Mucosa of descending colon (tissue), 3 donors: ENCODE measurements at regions not wholly inside any gene's neighbourhood (a gene's known extent, or its start where the extent isn't known, plus 50 kb on each side); places are given as distances from the start of the nearest gene placed in this dataset.

Source experiments
- ATAC-seq: fragments of 200-7000 bp; cut with Tn5 transposase; one replicate; pipeline ENCODE4 v1.9.1; 2020; ENCODE audit warnings: mild to moderate bottlenecking, moderate library complexity
- DNase-seq, 3 donors: peaks; one replicate each; pipeline ENCODE4 v3.0.0-alpha.2; 2020
- H3K36me3 ChIP-seq: fragments of 200-600 bp; one replicate; pipeline ENCODE4 v1.8.0; 2021; ENCODE audit warnings: low read depth, mild to moderate bottlenecking
- H3K4me1 ChIP-seq: fragments of 200-600 bp; one replicate; pipeline ENCODE4 v1.8.0; 2021; ENCODE audit warnings: low read depth, mild to moderate bottlenecking
- H3K4me3 ChIP-seq: fragments of 200-600 bp; one replicate; pipeline ENCODE4 v1.8.0; 2021; ENCODE audit warnings: mild to moderate bottlenecking
- H3K9me3 ChIP-seq: fragments of 200-600 bp; one replicate; pipeline ENCODE4 v1.8.0; 2021; ENCODE audit warnings: mild to moderate bottlenecking
- CTCF ChIP-seq: fragments of 200-600 bp; IDR thresholded peaks from one replicate; pipeline ENCODE4 v1.8.0; 2022; ENCODE audit warnings: antibody characterized with exemption, mild to moderate bottlenecking
- intact Hi-C, 2 donors: fragments of 100-400 bp; cut with DNase I in 1 of 2; cut with micrococcal nuclease in 1 of 2; formaldehyde crosslinking; loops; one replicate each; pipeline versions ENCODE4 v1.11.0 to v1.11.1; 2022; cut with DNase I, micrococcal nuclease
- donor health status: DM: no; HTN: no; CAD: no; lungs with moderate emphysema.
- donor health status: DM: no; HTN: no; CAD: no.
- donor health status: DM: no; HTN: yes; CAD: no.

GRCh38 chr4:18803781-18804180 is 782.2 kb upstream of the LCORL start:
- H3K4me3 ChIP-seq, result no peak overlapping the region
- no peaks in the 10 kb centered on the region for H3K36me3 ChIP-seq
- H3K9me3 ChIP-seq, result no peaks in the 10 kb centered on the region
- ATAC-seq, result no peak
- intact Hi-C loops, result no loop called here
- no peak for DNase-seq
- no peak for TF ChIP-seq CTCF
- no peaks in the 10 kb centered on the region for H3K4me1 ChIP-seq

- H3K4me3 ChIP-seq, result no peak overlapping the region
- H3K4me1 ChIP-seq, result no peaks in the 10 kb centered on the region
- H3K36me3 ChIP-seq, result no peaks in the 10 kb centered on the region
- ATAC-seq (no peak), DNase-seq (no peak)
- no peak for TF ChIP-seq CTCF
- H3K9me3 ChIP-seq, result no peaks in the 10 kb centered on the region
- intact Hi-C loops, result no loop called here
Measured at GRCh38 chr4:18798123-18798522, 776.6 kb upstream of the LCORL start.

GRCh38 chr4:18795794-18796193 is 774.2 kb upstream of the LCORL start:
- intact Hi-C loops, result no loop called here
- H3K9me3 ChIP-seq, result no peaks in the 10 kb centered on the region
- H3K36me3 ChIP-seq, result no peaks in the 10 kb centered on the region
- ATAC-seq, result no peak
- DNase-seq, result no peak
- H3K4me1 ChIP-seq, result no peaks in the 10 kb centered on the region
- no peak overlapping the region for H3K4me3 ChIP-seq
- TF ChIP-seq CTCF, result no peak

GRCh38 chr4:18777190-18777930 is 755.8 kb upstream of the LCORL start:
- H3K4me1 ChIP-seq, result no peaks in the 10 kb centered on the region
- TF ChIP-seq CTCF, result no peak
- no peaks in the 10 kb centered on the region for H3K9me3 ChIP-seq
- H3K4me3 ChIP-seq, result no peak overlapping the region
- no peak for ATAC-seq
- H3K36me3 ChIP-seq, result no peaks in the 10 kb centered on the region
- DNase-seq, result no peak
- intact Hi-C loops, result no loop called here

- intact Hi-C loops, result no loop called here
Measured at GRCh38 chr4:18767921-18768320, 746.4 kb upstream of the LCORL start.

More at GRCh38 chr4:18767921-18768320, 746.4 kb upstream of the LCORL start:
- no peak for ATAC-seq
- Histone ChIP-seq H3K4me1 (no peaks in the 10 kb centered on the region), H3K4me3 (no peak overlapping the region), H3K36me3 (no peaks in the 10 kb centered on the region), H3K9me3 (no peaks in the 10 kb centered on the region)
- no peak for TF ChIP-seq CTCF
- no peak for DNase-seq
